Mesothelial cell of epicardium (in vitro differentiated cells): ENCODE measurements at regions not wholly inside any gene's neighbourhood (a gene's known extent, or its start where the extent isn't known, plus 50 kb on each side); places are given as distances from the start of the nearest gene placed in this dataset.

Experiments used
- DNase-seq, 2 experiments: peaks; one replicate each; pipeline ENCODE4 v3.0.0; 2021; ENCODE audit warnings: low spot score in 2 of 2; ENCODE audit not compliant: unreplicated experiment in 2 of 2
- H3K27ac Mint-ChIP-seq: 2 replicates; pipeline ENCODE4 v1.8.0; 2021; ENCODE audit warnings: mixed read lengths
- H3K27me3 Mint-ChIP-seq: 2 replicates; pipeline ENCODE4 v1.8.0; 2021; ENCODE audit warnings: low read depth, mixed read lengths
- H3K36me3 Mint-ChIP-seq: 2 replicates; pipeline ENCODE4 v1.8.0; 2021; ENCODE audit warnings: mixed read lengths
- H3K4me1 Mint-ChIP-seq: 2 replicates; pipeline ENCODE4 v1.8.0; 2021; ENCODE audit warnings: mixed read lengths
- H3K4me3 Mint-ChIP-seq: 2 replicates; pipeline ENCODE4 v1.8.0; 2021; ENCODE audit warnings: mild to moderate bottlenecking, moderate library complexity, mixed read lengths
- H3K9me3 Mint-ChIP-seq: 2 replicates; pipeline ENCODE4 v1.8.0; 2021; ENCODE audit warnings: mixed read lengths
- TF ChIP-seq, protein P1 (sequence below): fragments of 200-600 bp; sonication (generic); IDR thresholded peaks from one replicate; pipeline ENCODE4 v1.5.0; 2021; ENCODE audit warnings: antibody characterized with exemption; ENCODE audit not compliant: unreplicated experiment

DNA sequence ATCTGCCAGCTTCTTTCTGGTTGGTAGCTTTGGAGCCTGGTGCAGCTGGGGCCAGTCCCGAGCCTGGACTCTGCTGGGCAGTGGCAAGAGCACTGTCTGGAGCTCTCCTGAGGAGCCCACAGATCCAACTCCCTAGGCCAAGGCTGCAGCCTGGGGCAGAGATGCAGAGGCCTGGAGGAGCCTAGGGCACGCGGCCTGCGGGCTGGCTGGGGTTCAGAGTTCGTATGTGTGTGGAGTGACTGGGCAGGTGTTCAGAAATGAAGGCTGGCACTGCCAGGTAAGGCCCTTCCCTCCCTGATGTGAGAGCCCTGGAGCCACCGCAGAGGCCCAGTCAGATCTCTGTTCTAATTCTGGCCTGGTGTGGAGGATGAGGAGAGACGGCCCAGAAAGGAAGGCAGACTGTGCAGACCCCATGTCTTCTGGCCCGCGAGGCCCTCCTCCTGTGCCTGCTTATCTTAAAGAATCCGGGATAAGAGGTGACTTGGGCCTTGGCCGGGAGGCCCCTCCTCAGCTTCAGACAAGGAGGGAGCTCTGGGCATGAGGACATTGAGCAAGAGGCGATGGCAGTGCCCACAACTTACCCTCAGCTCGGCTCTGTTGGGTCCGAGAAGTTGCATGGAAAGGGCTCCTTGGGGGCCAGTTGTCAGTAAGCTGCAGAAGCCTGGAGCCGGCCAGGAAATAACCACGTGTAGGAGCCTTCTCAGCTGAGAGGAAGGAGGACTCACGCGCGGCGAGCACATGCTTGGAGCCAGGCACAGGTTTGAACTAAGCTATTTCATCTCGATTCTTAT, 62.2 kb upstream of the B3GAT1 start:
- peaks cover 70% of the 10 kb centered on the region for H3K27me3 Mint-ChIP-seq
- H3K4me3 Mint-ChIP-seq, result no peak overlapping the region
- TF ChIP-seq, protein P1, sequence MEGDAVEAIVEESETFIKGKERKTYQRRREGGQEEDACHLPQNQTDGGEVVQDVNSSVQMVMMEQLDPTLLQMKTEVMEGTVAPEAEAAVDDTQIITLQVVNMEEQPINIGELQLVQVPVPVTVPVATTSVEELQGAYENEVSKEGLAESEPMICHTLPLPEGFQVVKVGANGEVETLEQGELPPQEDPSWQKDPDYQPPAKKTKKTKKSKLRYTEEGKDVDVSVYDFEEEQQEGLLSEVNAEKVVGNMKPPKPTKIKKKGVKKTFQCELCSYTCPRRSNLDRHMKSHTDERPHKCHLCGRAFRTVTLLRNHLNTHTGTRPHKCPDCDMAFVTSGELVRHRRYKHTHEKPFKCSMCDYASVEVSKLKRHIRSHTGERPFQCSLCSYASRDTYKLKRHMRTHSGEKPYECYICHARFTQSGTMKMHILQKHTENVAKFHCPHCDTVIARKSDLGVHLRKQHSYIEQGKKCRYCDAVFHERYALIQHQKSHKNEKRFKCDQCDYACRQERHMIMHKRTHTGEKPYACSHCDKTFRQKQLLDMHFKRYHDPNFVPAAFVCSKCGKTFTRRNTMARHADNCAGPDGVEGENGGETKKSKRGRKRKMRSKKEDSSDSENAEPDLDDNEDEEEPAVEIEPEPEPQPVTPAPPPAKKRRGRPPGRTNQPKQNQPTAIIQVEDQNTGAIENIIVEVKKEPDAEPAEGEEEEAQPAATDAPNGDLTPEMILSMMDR, result no peak
- H3K9me3 Mint-ChIP-seq, result no peaks in the 10 kb centered on the region
- no peaks in the 10 kb centered on the region for H3K36me3 Mint-ChIP-seq
- H3K4me1 Mint-ChIP-seq, result no peaks in the 10 kb centered on the region
- no peak overlapping the region for H3K27ac Mint-ChIP-seq
- DNase-seq, result no peak

DNA sequence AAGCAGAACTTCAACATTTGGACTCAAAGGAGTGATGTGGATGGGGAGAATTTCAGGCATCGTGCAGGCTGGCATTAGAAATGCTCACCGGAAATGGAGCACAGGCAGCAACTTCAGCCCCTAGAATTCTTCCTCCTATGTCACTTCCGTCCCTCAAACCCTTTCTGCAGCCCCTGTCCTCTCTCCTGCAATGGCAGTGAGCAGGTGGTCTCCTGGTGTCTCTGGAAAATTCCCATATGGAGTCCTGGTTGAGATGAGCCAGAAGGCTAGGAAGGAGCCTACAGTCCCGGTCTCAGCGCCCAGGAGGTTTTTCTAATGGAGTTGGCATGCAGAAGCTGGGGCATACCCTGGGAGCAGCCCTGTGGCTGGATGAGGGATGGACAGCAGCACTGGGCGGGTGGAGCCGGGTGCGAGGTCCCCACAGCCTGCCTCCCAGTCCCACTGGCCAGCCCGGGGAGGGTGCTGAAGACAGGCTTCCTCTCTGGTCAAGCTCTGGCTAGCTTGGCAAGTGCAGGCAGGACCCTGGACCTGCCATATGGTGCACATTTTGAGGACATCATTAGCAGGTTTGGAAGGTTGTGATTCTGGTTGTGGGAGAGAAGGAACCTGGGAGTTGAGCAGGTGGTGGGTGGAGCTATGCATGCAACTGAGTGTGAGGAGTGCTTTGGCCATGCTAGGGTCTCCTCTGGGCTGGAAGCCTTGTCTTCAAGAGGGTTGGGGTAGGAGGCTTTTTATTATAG, 59.8 kb upstream of the B3GAT1 start:
- no peak overlapping the region for H3K27ac Mint-ChIP-seq
- no peaks in the 10 kb centered on the region for H3K36me3 Mint-ChIP-seq
- peaks cover 63% of the 10 kb centered on the region for H3K27me3 Mint-ChIP-seq
- H3K9me3 Mint-ChIP-seq, result no peaks in the 10 kb centered on the region
- H3K4me1 Mint-ChIP-seq, result no peaks in the 10 kb centered on the region
- no peak overlapping the region for H3K4me3 Mint-ChIP-seq
- TF ChIP-seq, protein P1, result no peak
- DNase-seq, result no peak

DNA sequence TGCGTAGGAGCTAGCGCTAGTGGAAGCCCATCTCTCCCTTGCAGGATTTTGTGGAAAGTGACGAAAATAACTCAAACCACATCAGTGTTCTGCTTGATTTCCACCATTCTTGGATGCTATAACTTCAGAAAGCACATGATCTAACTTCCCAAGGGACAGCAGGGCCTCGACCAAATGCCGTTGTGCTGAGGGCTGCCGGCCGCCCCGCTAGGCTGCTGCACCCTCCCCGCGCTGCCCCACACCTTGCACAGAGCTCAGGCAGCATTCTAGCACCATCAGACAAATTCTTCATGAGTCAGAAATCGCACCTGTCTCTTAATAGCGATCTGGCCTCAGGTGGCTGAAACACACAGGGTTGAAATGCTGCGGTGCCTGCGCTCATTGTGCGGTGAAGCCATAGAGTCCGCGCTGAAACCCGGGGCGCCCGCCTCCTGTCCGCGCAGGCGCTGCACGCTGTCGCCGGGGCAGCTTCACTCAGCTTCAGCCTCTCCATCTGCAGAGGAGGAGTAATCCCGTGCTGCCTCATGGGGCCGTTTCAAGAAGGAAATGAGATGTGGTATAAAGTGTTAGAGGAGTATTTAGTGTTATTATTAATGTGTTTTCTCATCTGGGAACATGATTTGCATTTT, 59.2 kb upstream of the B3GAT1 start:
- Mint-ChIP-seq H3K27ac (no peak overlapping the region), H3K4me3 (no peak overlapping the region), H3K36me3 (no peaks in the 10 kb centered on the region), H3K9me3 (no peaks in the 10 kb centered on the region), H3K27me3 (peaks cover 62% of the 10 kb centered on the region), H3K4me1 (no peaks in the 10 kb centered on the region)
- no peak for DNase-seq
- TF ChIP-seq, protein P1, result no peak

DNA sequence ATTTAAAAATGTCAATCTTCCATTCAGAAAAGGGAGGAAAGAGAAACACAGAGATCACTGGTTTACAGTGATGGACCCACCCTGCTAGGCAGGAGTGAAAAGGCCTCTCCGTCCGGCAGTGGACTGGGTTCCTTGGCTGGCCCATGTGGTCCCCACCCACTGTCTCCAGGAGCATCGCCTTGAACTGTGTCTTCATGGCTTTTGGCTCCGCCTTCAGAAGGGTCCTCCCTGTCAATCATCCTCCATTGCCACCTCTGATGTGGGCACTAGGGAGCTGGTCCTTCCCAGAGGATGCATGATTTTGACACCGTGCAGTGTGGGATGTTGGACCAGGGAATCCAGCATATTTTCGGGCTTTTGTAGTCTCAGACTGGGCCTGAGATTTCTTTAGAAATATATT, 58.2 kb upstream of the B3GAT1 start:
- DNase-seq, result no peak
- Mint-ChIP-seq H3K9me3 (no peaks in the 10 kb centered on the region), H3K36me3 (no peaks in the 10 kb centered on the region)

DNA sequence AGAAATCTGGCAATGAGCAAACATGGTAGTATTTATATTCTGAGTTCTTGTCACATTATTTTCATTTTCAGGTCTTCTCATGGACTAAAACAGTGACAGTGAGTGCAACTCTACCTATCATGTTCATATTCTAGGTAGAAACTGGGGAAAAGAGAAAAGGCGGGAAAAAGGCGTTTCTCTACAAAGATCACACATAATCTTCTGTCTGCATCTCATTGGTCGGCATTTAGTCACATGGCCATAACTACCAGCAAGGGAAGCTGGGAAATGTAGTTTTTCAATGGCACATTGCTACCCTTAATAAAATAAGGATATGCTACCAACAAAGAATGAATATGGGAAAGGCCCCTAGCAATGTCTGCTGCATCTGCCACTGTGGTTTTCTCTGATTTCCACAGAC, 57.6 kb upstream of the B3GAT1 start:
- H3K4me1 Mint-ChIP-seq, result no peaks in the 10 kb centered on the region
- no peaks in the 10 kb centered on the region for H3K36me3 Mint-ChIP-seq
- no peak for DNase-seq
- TF ChIP-seq, protein P1, result no peak
- no peak overlapping the region for H3K4me3 Mint-ChIP-seq
- H3K9me3 Mint-ChIP-seq, result no peaks in the 10 kb centered on the region
- H3K27ac Mint-ChIP-seq, result no peak overlapping the region
- peaks cover 69% of the 10 kb centered on the region for H3K27me3 Mint-ChIP-seq

More for the DNA sequence above, 58.2 kb upstream of the B3GAT1 start:
- Mint-ChIP-seq H3K27ac (no peak overlapping the region), H3K4me3 (no peak overlapping the region), H3K27me3 (peaks cover 67% of the 10 kb centered on the region), H3K4me1 (no peaks in the 10 kb centered on the region)
- TF ChIP-seq, protein P1, result no peak
